Body of pancreas (tissue), 4 donors: ENCODE measurements at regions not wholly inside any gene's neighbourhood (a gene's known extent, or its start where the extent isn't known, plus 50 kb on each side); places are given as distances from the start of the nearest gene placed in this dataset.

ENCODE experiments used
- ATAC-seq: fragments of 150-250 bp; one replicate; pipeline ENCODE4 v1.9.1; 2016
- DNase-seq, 4 donors: peaks; one replicate each; pipeline ENCODE4 v3.0.0-alpha.2; 2019
- H3K27ac ChIP-seq, 4 donors: fragments of 200-600 bp; sonication (generic); 1 replicate in 3 of 4; 2 replicates in 1 of 4; pipeline versions ENCODE4 v1.5.1 to v1.6.1; 2016 to 2019; ENCODE audit warnings: mild to moderate bottlenecking in 1 of 4, mixed read lengths in 1 of 4, moderate library complexity in 1 of 4
- H3K27me3 ChIP-seq, 2 donors: fragments of 200-600 bp; sonication (generic); one replicate each; pipeline ENCODE4 v1.6.0; 2016; ENCODE audit warnings: mild to moderate bottlenecking in 1 of 2
- H3K36me3 ChIP-seq, 2 donors: fragments of 200-600 bp; sonication (generic); replicated peaks in 1 of 2; 2 replicates each; pipeline ENCODE4 v1.5.1; 2016; ENCODE audit warnings: low read depth in 2 of 2; ENCODE audit not compliant: insufficient read depth in 1 of 2
- H3K4me1 ChIP-seq: fragments of 200-600 bp; sonication (generic); one replicate; pipeline ENCODE4 v1.6.0; 2016
- H3K4me3 ChIP-seq, 2 donors: fragments of 200-600 bp; sonication (generic); 1 replicate in 1 of 2; 2 replicates in 1 of 2; pipeline ENCODE4 v1.5.1; 2016 to 2019
- H3K9me3 ChIP-seq, 3 donors: fragments of 200-600 bp; sonication (generic); 1 replicate in 2 of 3; 2 replicates in 1 of 3; pipeline ENCODE4 v1.5.1; 2016
- CTCF ChIP-seq, 7 experiments: fragments of 450-650 bp in 4 of 7; fragments of 200-600 bp in 3 of 7; sonication (generic) in 3 of 7; IDR thresholded peaks; one replicate each; pipeline ENCODE4 v1.5.1; 2016 to 2019; ENCODE audit warnings: antibody characterized with exemption in 7 of 7
- POLR2A ChIP-seq, 3 donors: fragments of 450-650 bp; IDR thresholded peaks; one replicate each; pipeline ENCODE4 v1.6.1; 2016; ENCODE audit warnings: antibody characterized with exemption in 3 of 3, mild to moderate bottlenecking in 2 of 3
- WGBS, 2 donors: methylation state at CpG; one replicate each; pipeline ENCODE4 v1.1.5; 2017; 5-methylcytosine and 5-hydroxymethylcytosine counted together
- intact Hi-C: fragments of 100-400 bp; cut with DNase I; formaldehyde crosslinking; loops from one replicate; pipeline ENCODE4 v1.15.1; 2023

GRCh38 chr2:183998041-183998796, 600.1 kb upstream of the ZNF804A start:
- H3K4me3 ChIP-seq: no peak overlapping the region
- no peaks in the 10 kb centered on the region for H3K36me3 ChIP-seq
- no peak for TF ChIP-seq CTCF (IDR thresholded peaks at IDR 0.05)
- TF ChIP-seq POLR2A (IDR thresholded peaks at IDR 0.05): no peak
- no peaks in the 10 kb centered on the region for H3K27me3 ChIP-seq
- intact Hi-C loops: no loop called here
- no peak for DNase-seq
- no peaks in the 10 kb centered on the region for H3K9me3 ChIP-seq
- ATAC-seq: peak; percentile 36
- peaks cover 41% of the 10 kb centered on the region for H3K4me1 ChIP-seq
- WGBS, 2 donors: 43 to 50% methylated on average over 3 of the region's 3 CpGs
- H3K27ac ChIP-seq: peak overlapping the region; percentile 46 to 84 (median 78)

GRCh38 chr2:183998797-183999190, 599.5 kb upstream of the ZNF804A start:
- no peak for TF ChIP-seq CTCF (IDR thresholded peaks at IDR 0.05)
- no peak for TF ChIP-seq POLR2A (IDR thresholded peaks at IDR 0.05)
- WGBS, 2 donors: 9 to 15% methylated on average over 1 of the region's 1 CpG
- Histone ChIP-seq H3K4me3 (no peak overlapping the region), H3K36me3 (no peaks in the 10 kb centered on the region), H3K4me1 (peaks cover 41% of the 10 kb centered on the region), H3K9me3 (no peaks in the 10 kb centered on the region), H3K27ac (peak overlapping the region; percentile 36 to 84 (median 78)), H3K27me3 (no peaks in the 10 kb centered on the region)
- peak; percentile 59 for ATAC-seq
- DNase-seq: peak in 3 of 4 donors; percentile 48 to 64 (median 56)
- intact Hi-C loops: no loop called here

GRCh38 chr2:184004289-184004947, 593.9 kb upstream of the ZNF804A start:
- TF ChIP-seq CTCF (IDR thresholded peaks at IDR 0.05): no peak
- no peak for TF ChIP-seq POLR2A (IDR thresholded peaks at IDR 0.05)
- DNase-seq: no peak
- H3K27ac ChIP-seq: no peak overlapping the region
- intact Hi-C loops: no loop called here
- no peaks in the 10 kb centered on the region for H3K36me3 ChIP-seq
- H3K9me3 ChIP-seq: no peaks in the 10 kb centered on the region
- ATAC-seq: no peak
- no peak overlapping the region for H3K4me3 ChIP-seq
- no peaks in the 10 kb centered on the region for H3K27me3 ChIP-seq
- WGBS, 2 donors: 55% methylated on average over 1 of the region's 1 CpG
- peaks cover 34% of the 10 kb centered on the region for H3K4me1 ChIP-seq

- H3K4me3 ChIP-seq: no peak overlapping the region
- H3K27me3 ChIP-seq: no peaks in the 10 kb centered on the region
- DNase-seq (no peak), ATAC-seq (no peak)
- H3K4me1 ChIP-seq: peaks cover 34% of the 10 kb centered on the region
- intact Hi-C loops: no loop called here
- H3K9me3 ChIP-seq: no peaks in the 10 kb centered on the region
- no peak overlapping the region for H3K27ac ChIP-seq
- H3K36me3 ChIP-seq: no peaks in the 10 kb centered on the region
- TF ChIP-seq POLR2A (IDR thresholded peaks at IDR 0.05) (no peak), CTCF (IDR thresholded peaks at IDR 0.05) (no peak)
- 95% methylated on average over 2 of the region's 2 CpGs for WGBS, 2 donors
Measured at GRCh38 chr2:184004948-184005672, 593.2 kb upstream of the ZNF804A start.
